Neural progenitor cell (in vitro differentiated cells): ENCODE measurements at regions not wholly inside any gene's neighbourhood (a gene's known extent, or its start where the extent isn't known, plus 50 kb on each side); places are given as distances from the start of the nearest gene placed in this dataset.

Experiments
- DNase-seq: peaks from one replicate; pipeline ENCODE4 v3.0.0-alpha.2; 2016; ENCODE audit warnings: low spot score
- H2AFZ ChIP-seq: fragments of 200-600 bp; sonication (generic); replicated peaks from 2 replicates; pipeline ENCODE4 v1.6.1; 2016; ENCODE audit warnings: antibody characterized with exemption
- H3F3A ChIP-seq: fragments of 200-600 bp; sonication (generic); 2 replicates; pipeline ENCODE4 v1.6.1; 2016; ENCODE audit warnings: antibody characterized with exemption, low read depth
- H3K27ac ChIP-seq: fragments of 200-600 bp; sonication (generic); 2 replicates; pipeline ENCODE4 v1.5.1; 2016; ENCODE audit warnings: mild to moderate bottlenecking
- H3K27me3 ChIP-seq: fragments of 200-600 bp; sonication (generic); 2 replicates; pipeline ENCODE4 v1.6.1; 2016; ENCODE audit warnings: mild to moderate bottlenecking, moderate library complexity
- H3K36me3 ChIP-seq: fragments of 200-600 bp; sonication (generic); 2 replicates; pipeline ENCODE4 v1.5.1; 2016
- H3K4me1 ChIP-seq: fragments of 200-600 bp; sonication (generic); 2 replicates; pipeline ENCODE4 v1.6.1; 2016; ENCODE audit warnings: mixed run types
- H3K4me2 ChIP-seq: fragments of 200-600 bp; sonication (generic); 2 replicates; pipeline ENCODE4 v1.6.1; 2016
- H3K4me3 ChIP-seq: fragments of 200-600 bp; sonication (generic); 2 replicates; pipeline ENCODE4 v1.5.1; 2016
- H3K79me2 ChIP-seq: fragments of 200-600 bp; sonication (generic); 2 replicates; pipeline ENCODE4 v1.6.1; 2016; ENCODE audit warnings: low read depth
- H3K9ac ChIP-seq: fragments of 200-600 bp; sonication (generic); 2 replicates; pipeline ENCODE4 v1.6.1; 2016
- H3K9me3 ChIP-seq: fragments of 200-600 bp; sonication (generic); 2 replicates; pipeline ENCODE4 v1.5.1; 2016; ENCODE audit warnings: low read depth
- H4K20me1 ChIP-seq: fragments of 200-600 bp; sonication (generic); 2 replicates; pipeline ENCODE4 v1.6.1; 2016; ENCODE audit warnings: low read depth
- H3K27ac Mint-ChIP-seq: 3 replicates; pipeline ENCODE4 v1.8.0; 2021; ENCODE audit warnings: mixed read lengths
- H3K27me3 Mint-ChIP-seq: 2 replicates; pipeline ENCODE4 v1.8.0; 2022; ENCODE audit warnings: low read depth, mild to moderate bottlenecking, inconsistent platforms, moderate library complexity, mixed read lengths; ENCODE audit not compliant: insufficient read depth
- H3K36me3 Mint-ChIP-seq: 3 replicates; pipeline ENCODE4 v1.8.0; 2021; ENCODE audit warnings: mixed read lengths
- H3K4me1 Mint-ChIP-seq: 3 replicates; pipeline ENCODE4 v1.8.0; 2021; ENCODE audit warnings: mixed read lengths
- H3K4me3 Mint-ChIP-seq: 3 replicates; pipeline ENCODE4 v1.8.0; 2021; ENCODE audit warnings: mild to moderate bottlenecking, moderate library complexity, mixed read lengths
- H3K9me3 Mint-ChIP-seq: 3 replicates; pipeline ENCODE4 v1.8.0; 2020; ENCODE audit warnings: mixed read lengths
- EZH2 ChIP-seq: fragments of 200-600 bp; sonication (generic); IDR thresholded peaks from 2 replicates; pipeline ENCODE4 v1.6.1; 2017; ENCODE audit warnings: antibody characterized with exemption, mild to moderate bottlenecking, moderate library complexity
- EZH2phosphoT487 ChIP-seq: fragments of 200-600 bp; sonication (generic); IDR thresholded peaks from 2 replicates; pipeline ENCODE4 v1.6.1; 2017; ENCODE audit warnings: antibody characterized with exemption
- TF ChIP-seq, protein P1 (sequence below): fragments of 200-600 bp; sonication (generic); IDR thresholded peaks from 2 replicates; pipeline ENCODE4 v1.5.1; 2017; ENCODE audit warnings: antibody characterized with exemption, mild to moderate bottlenecking

DNA sequence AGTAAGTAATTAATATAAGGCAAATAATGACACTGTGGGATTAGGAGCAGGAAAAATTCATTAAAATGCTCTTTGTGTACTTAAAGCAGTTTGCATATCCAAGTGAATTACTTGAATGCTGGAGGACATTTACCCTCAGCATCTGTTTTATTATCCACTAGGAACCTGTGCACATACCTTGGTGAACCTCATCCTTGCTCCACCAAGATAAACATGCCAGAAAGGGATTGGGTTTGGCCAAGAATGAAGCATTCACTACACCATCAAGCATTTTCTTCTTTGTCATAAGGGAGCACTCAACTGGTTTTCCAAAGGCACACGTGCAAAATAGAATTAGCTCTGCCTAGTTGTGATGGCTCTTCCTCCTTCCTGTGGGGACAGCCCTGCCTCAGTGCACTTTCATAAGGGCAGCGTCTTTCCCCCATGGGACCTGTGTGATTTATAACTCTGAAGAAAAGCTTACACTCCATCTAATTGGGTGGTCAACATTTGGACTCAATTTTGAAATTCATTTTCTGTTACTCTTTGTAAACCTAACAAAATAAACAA lies 291.7 kb downstream of the USP46 start:
- H4K20me1 ChIP-seq = no peaks in the 10 kb centered on the region
- H3K27ac ChIP-seq = no peak overlapping the region
- H3K36me3 ChIP-seq = no peaks in the 10 kb centered on the region
- Mint-ChIP-seq H3K9me3 (no peaks in the 10 kb centered on the region), H3K27me3 (peaks cover 3% of the 10 kb centered on the region), H3K4me3 (no peak overlapping the region), H3K4me1 (no peaks in the 10 kb centered on the region), H3K27ac (no peak overlapping the region), H3K36me3 (no peaks in the 10 kb centered on the region)
- H3K4me3 ChIP-seq = no peak overlapping the region
- TF ChIP-seq, protein P1, sequence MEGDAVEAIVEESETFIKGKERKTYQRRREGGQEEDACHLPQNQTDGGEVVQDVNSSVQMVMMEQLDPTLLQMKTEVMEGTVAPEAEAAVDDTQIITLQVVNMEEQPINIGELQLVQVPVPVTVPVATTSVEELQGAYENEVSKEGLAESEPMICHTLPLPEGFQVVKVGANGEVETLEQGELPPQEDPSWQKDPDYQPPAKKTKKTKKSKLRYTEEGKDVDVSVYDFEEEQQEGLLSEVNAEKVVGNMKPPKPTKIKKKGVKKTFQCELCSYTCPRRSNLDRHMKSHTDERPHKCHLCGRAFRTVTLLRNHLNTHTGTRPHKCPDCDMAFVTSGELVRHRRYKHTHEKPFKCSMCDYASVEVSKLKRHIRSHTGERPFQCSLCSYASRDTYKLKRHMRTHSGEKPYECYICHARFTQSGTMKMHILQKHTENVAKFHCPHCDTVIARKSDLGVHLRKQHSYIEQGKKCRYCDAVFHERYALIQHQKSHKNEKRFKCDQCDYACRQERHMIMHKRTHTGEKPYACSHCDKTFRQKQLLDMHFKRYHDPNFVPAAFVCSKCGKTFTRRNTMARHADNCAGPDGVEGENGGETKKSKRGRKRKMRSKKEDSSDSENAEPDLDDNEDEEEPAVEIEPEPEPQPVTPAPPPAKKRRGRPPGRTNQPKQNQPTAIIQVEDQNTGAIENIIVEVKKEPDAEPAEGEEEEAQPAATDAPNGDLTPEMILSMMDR = no peak
- TF ChIP-seq EZH2 (no peak), EZH2phosphoT487 (no peak)
- no peaks in the 10 kb centered on the region for H3K4me1 ChIP-seq
- H3K4me2 ChIP-seq = no peak overlapping the region
- H3K9me3 ChIP-seq = no peaks in the 10 kb centered on the region
- H3K27me3 ChIP-seq = no peaks in the 10 kb centered on the region
- no peak for DNase-seq
- no peak overlapping the region for H3K9ac ChIP-seq
- peak overlapping the region; percentile 29 for H2AFZ ChIP-seq
- no peaks in the 10 kb centered on the region for H3F3A ChIP-seq
- H3K79me2 ChIP-seq = no peaks in the 10 kb centered on the region

DNA sequence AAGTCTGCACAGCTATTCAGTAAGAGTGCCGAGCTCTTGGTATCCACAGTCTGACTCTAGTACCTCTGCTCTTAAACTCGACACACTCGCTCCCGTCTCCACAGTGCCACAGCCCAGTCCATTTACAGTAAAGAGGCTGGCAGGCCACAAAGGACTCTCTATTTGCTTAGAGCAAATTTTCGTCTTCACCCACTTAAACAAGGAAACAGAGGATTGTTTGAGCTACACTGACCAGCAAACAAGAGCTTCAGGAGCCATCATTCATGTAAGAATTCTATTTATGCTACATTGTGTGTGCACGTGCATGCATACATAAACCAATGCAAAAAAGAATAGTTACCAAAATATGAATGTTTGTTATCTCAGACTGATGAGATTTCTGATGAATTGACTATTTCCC lies 290.2 kb downstream of the USP46 start:
- Histone ChIP-seq H3K4me1 (no peaks in the 10 kb centered on the region), H4K20me1 (no peaks in the 10 kb centered on the region), H3F3A (no peaks in the 10 kb centered on the region), H3K27ac (no peak overlapping the region), H3K9me3 (no peaks in the 10 kb centered on the region), H3K4me3 (no peak overlapping the region), H3K4me2 (no peak overlapping the region), H3K36me3 (no peaks in the 10 kb centered on the region), H3K27me3 (no peaks in the 10 kb centered on the region), H3K9ac (no peak overlapping the region), H3K79me2 (no peaks in the 10 kb centered on the region), H2AFZ (no peak overlapping the region)
- no peak overlapping the region for H3K27ac Mint-ChIP-seq
- H3K27me3 Mint-ChIP-seq = peaks cover 3% of the 10 kb centered on the region
- H3K36me3 Mint-ChIP-seq = no peaks in the 10 kb centered on the region
- TF ChIP-seq EZH2 = no peak
- H3K4me1 Mint-ChIP-seq = no peaks in the 10 kb centered on the region
- no peak overlapping the region for H3K4me3 Mint-ChIP-seq
- DNase-seq = no peak
- no peaks in the 10 kb centered on the region for H3K9me3 Mint-ChIP-seq

GRCh38 chr4:52369649-52370048 lies 289.5 kb downstream of the USP46 start:
- H3F3A ChIP-seq = no peaks in the 10 kb centered on the region
- Mint-ChIP-seq H3K27ac (no peak overlapping the region), H3K4me1 (no peaks in the 10 kb centered on the region), H3K9me3 (no peaks in the 10 kb centered on the region), H3K4me3 (no peak overlapping the region), H3K36me3 (no peaks in the 10 kb centered on the region), H3K27me3 (peaks cover 4% of the 10 kb centered on the region)
- no peaks in the 10 kb centered on the region for H3K79me2 ChIP-seq
- H3K4me1 ChIP-seq = no peaks in the 10 kb centered on the region
- no peak overlapping the region for H3K4me2 ChIP-seq
- H3K9ac ChIP-seq = no peak overlapping the region
- H3K27ac ChIP-seq = no peak overlapping the region
- no peak overlapping the region for H3K4me3 ChIP-seq
- H3K9me3 ChIP-seq = no peaks in the 10 kb centered on the region
- H3K27me3 ChIP-seq = no peaks in the 10 kb centered on the region
- no peaks in the 10 kb centered on the region for H4K20me1 ChIP-seq
- TF ChIP-seq, protein P1 = no peak
- TF ChIP-seq EZH2 (no peak), EZH2phosphoT487 (no peak)
- no peaks in the 10 kb centered on the region for H3K36me3 ChIP-seq
- no peak for DNase-seq
- no peak overlapping the region for H2AFZ ChIP-seq

DNA sequence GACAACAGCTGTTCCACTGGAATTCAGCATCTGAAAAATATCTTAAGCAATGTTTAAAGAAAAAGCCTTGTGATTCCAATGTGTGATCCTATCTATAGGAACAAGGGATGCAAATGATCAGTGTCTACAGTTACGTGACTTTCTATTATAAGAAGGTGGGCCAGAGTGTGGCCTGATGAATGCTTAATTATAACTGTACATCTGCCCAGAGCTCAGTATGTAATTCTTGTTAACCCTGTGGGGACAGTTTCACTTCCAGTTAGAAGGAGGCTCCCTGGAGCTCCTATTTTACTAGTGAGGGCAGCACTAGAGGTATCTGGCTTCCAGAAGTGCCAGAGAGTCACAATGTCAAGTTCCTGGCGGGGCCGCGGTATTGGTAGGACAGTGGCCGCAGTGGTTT lies 288.5 kb downstream of the USP46 start:
- no peak overlapping the region for H3K4me3 Mint-ChIP-seq
- no peaks in the 10 kb centered on the region for H3K27me3 ChIP-seq
- no peak overlapping the region for H3K4me3 ChIP-seq
- no peaks in the 10 kb centered on the region for H3F3A ChIP-seq
- H3K4me1 Mint-ChIP-seq = no peaks in the 10 kb centered on the region
- H3K27me3 Mint-ChIP-seq = peaks cover 6% of the 10 kb centered on the region
- H3K27ac Mint-ChIP-seq = no peak overlapping the region
- H3K27ac ChIP-seq = no peak overlapping the region
- no peak overlapping the region for H3K4me2 ChIP-seq
- no peaks in the 10 kb centered on the region for H3K9me3 ChIP-seq
- H3K36me3 ChIP-seq = no peaks in the 10 kb centered on the region
- H3K9ac ChIP-seq = no peak overlapping the region
- TF ChIP-seq EZH2phosphoT487 (no peak), EZH2 (no peak)
- TF ChIP-seq, protein P1 = no peak
- DNase-seq = no peak
- no peak overlapping the region for H2AFZ ChIP-seq
- H4K20me1 ChIP-seq = no peaks in the 10 kb centered on the region
- H3K9me3 Mint-ChIP-seq = no peaks in the 10 kb centered on the region
- no peaks in the 10 kb centered on the region for H3K79me2 ChIP-seq
- H3K4me1 ChIP-seq = no peaks in the 10 kb centered on the region
- no peaks in the 10 kb centered on the region for H3K36me3 Mint-ChIP-seq
